GM13976 (cell line): ENCODE measurements at regions not wholly inside any gene's neighbourhood (a gene's known extent, or its start where the extent isn't known, plus 50 kb on each side); places are given as distances from the start of the nearest gene placed in this dataset.

Experiments
- DNase-seq: peaks from one replicate; pipeline ENCODE4 v3.0.0; 2012; ENCODE audit warnings: low spot score
- CTCF ChIP-seq: IDR thresholded peaks from 2 replicates; pipeline ENCODE4 v1.5.1; 2012; ENCODE audit warnings: borderline replicate concordance, mild to moderate bottlenecking; ENCODE audit not compliant: insufficient read depth; ENCODE audit errors: extremely low read depth, missing control alignments, control extremely low read depth
- in situ Hi-C: fragments of 300-500 bp; cut with MboI; formaldehyde crosslinking; loops from one replicate; pipeline ENCODE4 v1.12.0; 2022; ENCODE audit warnings: low sequenced_read_pairs, mixed read lengths, inconsistent platforms; ENCODE audit not compliant: unreplicated experiment

GRCh38 chr5:165829504-165829903 lies 2324.1 kb downstream of the MAT2B start:
- no peak for DNase-seq
- TF ChIP-seq CTCF, result no peak
- in situ Hi-C loops, result no loop called here

DNA sequence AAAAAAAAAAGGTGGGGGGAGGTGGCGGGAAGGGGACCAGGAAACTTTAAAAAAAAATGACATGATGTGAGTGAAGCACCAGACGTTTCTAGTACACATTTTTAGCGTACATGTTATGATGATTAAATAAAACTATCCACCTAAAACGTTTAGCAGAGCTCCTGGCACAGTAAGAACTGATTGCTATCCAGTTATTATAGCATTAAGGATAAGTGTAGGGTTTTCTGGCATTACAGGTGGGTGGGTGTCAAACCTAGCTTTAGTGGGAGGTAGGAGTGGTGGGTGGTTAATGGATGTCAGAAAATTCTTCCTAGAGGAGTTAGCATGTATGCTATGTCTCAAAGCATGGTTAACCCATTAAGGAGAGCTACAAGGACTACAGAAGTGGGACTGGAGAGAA lies 2329.5 kb downstream of the MAT2B start:
- in situ Hi-C loops, result no loop called here
- no peak for DNase-seq
- TF ChIP-seq CTCF, result no peak

DNA sequence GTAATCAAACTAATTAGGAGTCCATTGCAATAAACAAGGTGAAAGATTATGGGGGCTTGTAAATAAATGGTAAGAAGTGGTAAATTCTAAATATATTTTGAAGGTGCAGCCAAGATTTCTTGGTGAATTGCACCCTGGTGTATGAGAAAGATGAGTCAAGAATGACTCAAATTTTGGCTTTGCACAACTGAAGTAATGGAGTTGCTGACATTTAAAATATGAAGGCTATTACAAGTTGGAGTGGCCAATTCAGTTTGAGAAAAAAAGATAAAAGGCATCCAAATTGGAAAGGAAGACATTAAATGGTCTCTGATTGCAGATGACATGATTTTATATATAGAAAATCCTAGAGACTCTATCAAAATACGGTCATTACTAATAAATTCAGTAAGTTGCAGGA lies 2330.6 kb downstream of the MAT2B start:
- DNase-seq, result no peak

DNA sequence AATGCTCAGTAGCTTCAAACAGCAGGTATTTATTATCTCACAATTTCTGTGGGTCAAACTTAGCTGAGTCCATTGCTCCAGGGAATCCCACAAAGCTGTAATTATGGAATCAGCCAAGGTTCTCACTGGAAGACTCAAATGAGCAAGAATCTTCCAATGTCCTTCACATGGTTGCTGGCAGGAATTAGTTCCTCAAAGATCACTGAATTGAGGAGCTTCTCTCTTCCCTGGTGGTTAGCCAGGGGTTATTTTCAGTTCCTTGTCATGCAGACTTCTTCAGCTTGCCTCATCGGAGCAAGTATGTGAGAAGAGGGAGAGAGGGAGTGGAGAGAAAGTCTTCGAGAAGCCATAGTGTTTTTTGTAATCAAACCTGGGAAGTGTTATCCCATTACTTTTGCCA lies 2331.9 kb downstream of the MAT2B start:
- in situ Hi-C loops, result no loop called here
- no peak for TF ChIP-seq CTCF
- DNase-seq, result no peak

More for the DNA sequence above, 2330.6 kb downstream of the MAT2B start:
- no peak for TF ChIP-seq CTCF
- in situ Hi-C loops, result no loop called here

GRCh38 chr5:165844571-165844970 lies 2339.2 kb downstream of the MAT2B start:
- no peak for TF ChIP-seq CTCF
- in situ Hi-C loops, result no loop called here
- no peak for DNase-seq

- no peak for DNase-seq
- in situ Hi-C loops, result no loop called here
- TF ChIP-seq CTCF, result no peak
These were observed 2352.7 kb downstream of the MAT2B start for GRCh38 chr5:165858118-165858517.

DNA sequence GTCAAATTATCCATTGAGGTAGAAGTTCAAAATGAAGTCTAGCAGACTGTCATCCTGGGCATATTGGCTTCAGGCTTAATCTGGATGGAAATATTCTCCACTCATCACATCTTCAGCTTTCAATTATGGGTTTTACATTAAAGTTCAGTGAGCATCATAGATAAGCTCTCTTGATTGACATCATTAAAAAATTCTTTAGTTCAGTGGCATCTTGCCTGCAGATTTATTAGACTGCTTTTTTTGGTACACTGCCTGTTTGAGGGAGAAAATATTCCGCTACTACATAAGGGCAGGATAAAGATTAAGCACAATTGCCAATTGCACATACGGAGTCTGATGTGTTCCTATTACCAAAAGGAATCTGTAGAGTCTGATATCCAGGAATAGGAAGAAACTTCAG lies 2353.8 kb downstream of the MAT2B start:
- DNase-seq, result no peak
- in situ Hi-C loops, result no loop called here
- TF ChIP-seq CTCF, result no peak
